NCI-H524 treated with DMSO at 0.1 percent for 48 hours (cell line): ENCODE measurements at regions not wholly inside any gene's neighbourhood (a gene's known extent, or its start where the extent isn't known, plus 50 kb on each side); places are given as distances from the start of the nearest gene placed in this dataset.
A peak's percentile ranks its signal among the peaks of the same experiment; 100 is the strongest.

Experiments
- DNase-seq: peaks from one replicate; lab custom pipeline; 2025; lab: John Stamatoyannopoulos, UW

DNA sequence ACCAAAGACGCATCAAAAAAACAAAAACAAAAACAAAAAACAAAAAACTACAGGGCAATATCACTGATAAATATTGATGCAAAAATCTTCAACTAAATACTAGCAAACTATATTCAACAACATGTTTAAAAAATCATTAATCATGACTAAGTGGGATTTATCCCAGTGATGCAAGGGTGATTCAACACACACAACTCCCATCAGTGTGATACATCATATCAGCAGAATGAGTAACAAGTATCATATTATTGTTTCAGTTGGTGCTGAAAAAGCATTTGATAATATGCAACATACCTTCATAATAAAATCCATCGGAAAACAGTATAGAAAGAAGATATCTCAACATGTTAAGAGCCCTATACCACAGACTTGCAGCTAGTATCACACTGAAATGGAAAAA lies 953.0 kb downstream of the AMY1C start:
- no peak for DNase-seq

DNA sequence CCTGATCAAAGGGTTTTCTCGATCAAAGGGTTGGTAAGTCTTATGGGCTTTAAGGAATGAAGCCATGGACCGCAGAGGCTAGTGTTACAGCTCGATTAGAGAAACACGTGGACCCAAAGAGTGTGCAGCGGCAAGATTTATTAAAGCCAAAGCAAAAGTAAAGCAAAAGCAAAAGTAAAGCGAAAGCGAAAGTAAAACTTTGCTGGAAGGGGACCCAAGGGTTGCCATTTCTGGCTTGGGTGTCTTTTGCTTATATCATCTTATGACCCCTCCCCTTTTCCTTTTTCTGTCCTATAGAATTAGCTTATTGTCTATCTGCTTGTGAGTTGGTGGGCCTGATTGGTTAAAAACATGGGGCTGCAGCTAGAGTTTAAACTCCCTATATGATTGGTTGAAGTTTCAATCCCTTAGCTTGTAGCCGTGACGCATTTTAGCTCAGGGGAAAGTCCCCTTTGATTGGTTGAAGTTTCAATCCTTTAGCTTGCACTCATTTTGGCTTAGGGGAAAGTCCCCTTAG lies 957.0 kb downstream of the AMY1C start:
- DNase-seq = no peak

- DNase-seq = no peak
These were observed 969.1 kb downstream of the AMY1C start for GRCh38 chr1:104718752-104719151.

GRCh38 chr1:104720741-104721140 lies 971.0 kb downstream of the AMY1C start:
- DNase-seq = no peak

GRCh38 chr1:104726917-104727316 lies 977.2 kb downstream of the AMY1C start:
- DNase-seq = no peak

DNA sequence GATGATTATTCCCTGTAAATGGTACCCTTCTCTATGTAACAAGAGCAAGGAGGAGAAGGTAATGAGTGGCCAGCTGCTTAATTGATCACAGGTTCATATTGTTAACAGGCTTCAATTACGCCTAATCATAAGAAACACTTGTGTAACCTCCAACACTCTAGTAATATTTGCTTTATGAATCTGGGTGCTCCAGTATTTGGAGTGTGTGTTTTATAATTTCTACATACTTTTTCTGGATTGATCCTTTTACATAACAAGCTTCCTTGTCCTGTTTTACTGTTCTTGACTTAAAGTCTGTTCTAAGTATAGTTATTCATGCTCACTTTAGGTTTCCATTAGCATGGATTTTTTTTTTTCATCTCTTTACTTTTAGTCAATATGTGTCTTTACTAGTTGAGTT lies 984.2 kb downstream of the AMY1C start:
- no peak for DNase-seq

DNA sequence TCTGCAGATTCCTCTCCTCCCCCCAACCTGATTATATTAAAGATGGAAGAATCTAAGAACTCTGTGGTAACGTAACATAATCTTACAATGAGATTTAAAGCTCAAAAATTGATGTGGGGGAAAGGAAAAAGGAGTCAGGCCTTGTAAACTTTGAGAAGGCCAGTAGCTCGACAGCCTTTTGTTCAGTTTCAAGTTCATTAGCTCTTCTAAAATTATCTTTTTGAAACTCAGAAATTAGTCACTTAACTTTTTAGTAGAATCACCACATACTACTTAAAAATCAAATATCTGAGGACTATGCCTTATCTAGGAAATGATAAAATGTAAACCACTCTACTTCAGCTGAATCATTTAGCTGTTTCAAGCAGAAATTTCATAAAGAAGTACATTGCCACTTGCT lies 996.2 kb downstream of the AMY1C start:
- DNase-seq = no peak

DNA sequence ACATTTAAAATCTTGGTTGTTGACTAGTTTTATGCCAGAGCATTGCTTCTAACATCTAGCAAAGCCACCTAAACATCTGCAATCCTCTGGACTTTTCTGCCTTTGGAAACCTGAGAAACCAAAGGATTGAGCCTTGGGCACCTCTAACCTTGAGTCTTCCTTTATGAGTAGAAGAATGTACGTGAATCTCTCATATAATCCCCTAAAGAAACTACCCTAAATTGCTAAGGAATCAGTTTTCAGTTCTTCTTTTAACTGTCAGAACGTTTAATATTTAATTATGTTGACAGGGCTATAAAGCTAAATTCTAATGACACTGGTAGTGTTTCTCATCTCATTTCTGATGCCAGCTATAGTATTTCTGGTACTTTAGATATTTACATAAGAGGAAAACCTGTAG lies 997.3 kb downstream of the AMY1C start:
- DNase-seq = no peak

DNA sequence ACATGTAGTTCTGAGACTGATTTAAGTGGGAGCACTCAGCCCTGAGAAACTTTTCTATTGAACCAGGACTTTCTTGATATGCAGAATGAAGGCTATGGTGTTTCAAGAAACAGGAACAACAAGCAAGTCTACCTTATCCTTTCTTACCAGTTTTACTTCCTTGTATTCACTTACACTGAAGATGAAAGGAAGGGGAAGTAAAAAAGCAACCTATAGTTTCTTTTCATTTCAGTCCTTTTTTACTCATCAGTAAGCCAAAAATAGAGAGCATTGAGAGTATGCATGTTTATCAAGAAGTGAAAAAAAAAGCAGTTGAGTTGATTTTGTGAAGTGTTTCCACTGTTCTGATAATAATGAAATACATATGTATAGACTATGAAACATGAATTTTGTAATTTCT lies 1010.3 kb downstream of the AMY1C start:
- no peak for DNase-seq

- DNase-seq = peak; percentile 97
These were observed 1012.4 kb downstream of the AMY1C start for GRCh38 chr1:104761961-104762570.

DNA sequence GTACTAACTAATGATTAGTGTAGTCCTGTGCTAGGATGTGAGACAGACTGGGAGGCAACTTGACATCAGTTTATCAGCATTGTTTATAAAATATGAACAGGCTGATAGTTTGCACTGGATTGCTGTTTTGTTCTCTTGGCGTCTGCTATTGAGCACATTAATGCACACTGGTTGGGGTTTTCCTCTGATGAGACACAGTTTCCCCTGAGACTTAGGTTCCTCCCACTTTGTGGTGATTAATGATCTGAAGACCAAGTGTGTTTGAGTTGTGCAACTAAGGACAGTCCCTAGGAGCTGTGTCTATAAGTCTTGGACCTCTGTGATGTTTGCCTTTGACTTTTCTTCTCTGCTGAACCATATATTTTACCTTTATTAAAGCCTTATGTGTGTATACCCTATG lies 1015.4 kb downstream of the AMY1C start:
- no peak for DNase-seq

GRCh38 chr1:104768466-104768865 lies 1018.8 kb downstream of the AMY1C start:
- DNase-seq = no peak

- peak; percentile 32 for DNase-seq
These were observed 1030.9 kb downstream of the AMY1C start for GRCh38 chr1:104780470-104781078.

GRCh38 chr1:104785575-104786187 lies 1036.0 kb downstream of the AMY1C start:
- no peak for DNase-seq

DNA sequence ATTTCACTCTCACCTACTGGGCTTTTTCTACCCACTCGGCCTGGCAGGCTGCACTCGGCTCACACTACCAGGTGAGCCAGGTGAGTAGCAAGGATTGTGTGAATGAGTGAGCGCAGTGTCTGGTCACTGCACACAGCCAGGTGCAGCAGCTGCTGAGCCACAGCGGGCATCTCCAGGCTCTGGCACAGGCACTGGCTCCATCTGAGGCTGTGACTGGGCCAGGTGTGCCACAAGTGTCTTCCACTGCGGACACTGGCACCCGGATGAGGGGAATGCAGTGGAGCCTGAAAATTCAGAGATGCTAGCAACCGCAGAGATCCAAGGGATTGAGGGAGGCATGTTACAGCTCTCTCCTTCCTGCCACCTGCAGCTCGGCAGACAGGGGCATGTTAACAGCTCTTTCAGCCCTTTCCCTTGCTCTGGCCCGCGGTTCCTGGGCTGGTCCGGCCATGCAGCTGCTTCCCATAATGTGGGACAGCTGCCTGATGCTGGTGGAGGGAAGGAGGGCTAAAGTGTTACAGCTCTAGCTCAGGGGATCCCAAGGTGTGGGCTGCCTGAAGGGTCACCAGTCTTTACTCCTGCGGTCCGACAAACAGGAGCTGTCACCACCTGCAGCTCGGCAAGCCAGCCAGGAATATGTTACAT lies 1038.3 kb downstream of the AMY1C start:
- no peak for DNase-seq

DNA sequence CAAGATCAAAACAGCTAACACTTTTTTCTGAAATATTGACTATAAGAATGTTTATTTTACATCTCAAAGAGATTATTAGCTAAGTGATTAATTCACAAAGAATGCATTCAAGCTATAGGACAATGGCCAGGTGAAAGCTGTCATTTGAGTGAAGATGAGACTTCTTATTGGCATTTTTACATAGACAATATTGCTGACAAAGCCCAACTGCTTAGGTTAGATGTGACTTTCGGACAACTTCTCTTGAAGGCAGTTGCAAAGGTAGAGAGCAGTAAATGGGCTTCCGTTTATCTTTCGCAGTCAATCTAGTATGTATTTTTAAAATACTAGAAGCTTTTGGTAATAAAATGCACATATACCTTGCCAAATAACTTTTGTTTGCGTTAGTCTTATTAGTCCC lies 1041.3 kb downstream of the AMY1C start:
- no peak for DNase-seq

- no peak for DNase-seq
These were observed 1044.3 kb downstream of the AMY1C start for GRCh38 chr1:104794035-104794434.

DNA sequence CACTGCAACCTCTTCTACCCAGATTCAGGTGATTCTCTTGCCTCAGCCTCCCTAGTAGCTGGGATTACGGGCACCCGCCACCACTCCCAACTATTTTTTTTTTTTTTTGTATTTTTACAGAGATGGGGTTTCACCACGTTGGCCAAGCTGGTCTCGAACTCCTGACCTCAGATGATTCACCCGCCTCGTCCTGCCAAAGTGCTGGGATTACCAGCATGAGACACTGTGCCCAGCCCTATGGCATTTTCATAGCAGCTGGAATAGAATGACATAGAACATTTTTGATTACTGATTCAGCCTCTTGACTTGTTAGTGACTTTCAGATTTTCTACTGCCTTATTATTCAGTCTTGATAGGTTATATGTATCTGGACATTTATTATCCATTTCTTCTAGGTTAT lies 1046.2 kb downstream of the AMY1C start:
- DNase-seq = no peak

GRCh38 chr1:104797982-104798381 lies 1048.3 kb downstream of the AMY1C start:
- DNase-seq = no peak

- DNase-seq = no peak
These were observed 1051.6 kb downstream of the AMY1C start for GRCh38 chr1:104801344-104801743.

DNA sequence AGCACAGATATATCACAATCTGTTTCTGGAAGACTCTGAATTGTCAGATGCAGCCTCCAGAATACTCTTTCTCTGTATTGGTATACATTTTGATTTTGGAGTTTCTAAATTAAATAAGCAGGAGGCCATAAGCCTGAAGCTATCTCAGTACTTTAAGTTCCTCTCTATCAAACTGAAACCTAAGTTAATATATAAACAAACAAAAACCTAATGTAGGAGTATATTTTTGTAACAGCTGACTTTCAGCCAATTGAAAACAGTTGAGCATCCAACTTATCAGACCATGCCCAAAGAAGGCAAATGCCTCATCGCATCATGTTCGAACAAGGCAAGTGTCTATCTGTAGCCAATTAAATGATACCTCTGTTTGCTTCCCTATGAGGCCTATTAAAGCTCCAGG lies 1054.4 kb downstream of the AMY1C start:
- no peak for DNase-seq

- DNase-seq = no peak
These were observed 1057.9 kb downstream of the AMY1C start for GRCh38 chr1:104807590-104807989.

DNA sequence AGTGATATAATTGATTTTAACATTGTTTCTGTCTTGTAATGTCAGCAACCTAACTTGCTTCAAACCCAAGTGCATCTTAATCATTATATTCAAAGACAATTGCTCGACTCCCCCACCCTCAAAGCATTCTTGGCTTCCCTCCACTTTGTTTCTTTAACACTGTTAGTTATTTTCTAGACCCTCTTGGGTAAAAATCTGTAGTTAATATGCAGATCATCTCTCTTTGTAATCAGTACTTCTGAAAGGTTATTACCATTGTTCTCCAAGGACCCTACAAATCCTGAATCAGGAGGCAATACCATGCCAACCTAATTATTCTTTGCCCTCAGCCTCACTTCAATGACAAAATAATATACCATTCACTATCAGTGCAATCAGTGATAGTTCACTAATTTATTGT lies 1075.7 kb downstream of the AMY1C start:
- no peak for DNase-seq
